ENCODE measurements at regions not wholly inside any gene's neighbourhood (a gene's known extent, or its start where the extent isn't known, plus 50 kb on each side); places are given as distances from the start of the nearest gene placed in this dataset.

- TF ChIP-seq, protein P1, sequence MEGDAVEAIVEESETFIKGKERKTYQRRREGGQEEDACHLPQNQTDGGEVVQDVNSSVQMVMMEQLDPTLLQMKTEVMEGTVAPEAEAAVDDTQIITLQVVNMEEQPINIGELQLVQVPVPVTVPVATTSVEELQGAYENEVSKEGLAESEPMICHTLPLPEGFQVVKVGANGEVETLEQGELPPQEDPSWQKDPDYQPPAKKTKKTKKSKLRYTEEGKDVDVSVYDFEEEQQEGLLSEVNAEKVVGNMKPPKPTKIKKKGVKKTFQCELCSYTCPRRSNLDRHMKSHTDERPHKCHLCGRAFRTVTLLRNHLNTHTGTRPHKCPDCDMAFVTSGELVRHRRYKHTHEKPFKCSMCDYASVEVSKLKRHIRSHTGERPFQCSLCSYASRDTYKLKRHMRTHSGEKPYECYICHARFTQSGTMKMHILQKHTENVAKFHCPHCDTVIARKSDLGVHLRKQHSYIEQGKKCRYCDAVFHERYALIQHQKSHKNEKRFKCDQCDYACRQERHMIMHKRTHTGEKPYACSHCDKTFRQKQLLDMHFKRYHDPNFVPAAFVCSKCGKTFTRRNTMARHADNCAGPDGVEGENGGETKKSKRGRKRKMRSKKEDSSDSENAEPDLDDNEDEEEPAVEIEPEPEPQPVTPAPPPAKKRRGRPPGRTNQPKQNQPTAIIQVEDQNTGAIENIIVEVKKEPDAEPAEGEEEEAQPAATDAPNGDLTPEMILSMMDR (IDR thresholded peaks at IDR 0.05; ENCODE audit: low read depth, low read length, missing control alignments) = no peak
- H3K4me3 ChIP-seq (replicated peaks; ENCODE audit: low read depth, low read length) = no peak overlapping the region
- DNase-seq (ENCODE audit: extremely low read depth, low read depth) = no peak
Observed at GRCh38 chr10:128612631-128613030, 486.4 kb upstream of the MKI67 start.

DNA sequence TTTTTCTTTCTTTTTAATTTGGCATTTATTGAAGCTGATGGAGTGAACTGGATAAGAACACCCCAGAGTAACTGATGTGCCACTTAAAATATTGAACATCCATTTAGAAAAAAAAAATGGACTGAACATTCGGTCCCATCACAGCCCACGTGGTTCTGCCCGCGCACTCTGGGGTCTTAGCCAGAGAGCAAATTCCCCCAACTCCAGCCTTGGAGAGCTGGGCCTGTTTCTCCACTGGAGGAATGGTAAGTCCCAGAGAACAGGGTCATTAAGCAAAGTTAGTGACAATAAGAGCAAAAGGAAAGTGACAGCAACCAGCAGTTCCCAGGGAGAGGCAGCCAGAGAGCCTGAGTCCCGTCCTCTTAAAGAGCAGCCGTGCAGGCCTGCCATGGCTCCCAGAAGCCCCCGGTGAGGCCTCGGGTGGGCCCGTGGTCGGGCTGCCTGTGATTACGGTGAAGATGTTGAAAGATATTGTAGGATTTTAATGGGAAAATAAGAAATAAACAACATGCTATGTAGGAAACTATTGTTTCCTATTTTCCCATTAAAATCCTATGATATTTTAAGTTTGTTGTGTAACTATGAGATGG is 487.9 kb upstream of the MKI67 start:
- no peak overlapping the region for H3K4me3 ChIP-seq (replicated peaks; ENCODE audit: low read depth, low read length)
- DNase-seq (ENCODE audit: extremely low read depth, low read depth) = no peak
- TF ChIP-seq, protein P1 (IDR thresholded peaks at IDR 0.05; ENCODE audit: low read depth, low read length, missing control alignments) = no peak

DNA sequence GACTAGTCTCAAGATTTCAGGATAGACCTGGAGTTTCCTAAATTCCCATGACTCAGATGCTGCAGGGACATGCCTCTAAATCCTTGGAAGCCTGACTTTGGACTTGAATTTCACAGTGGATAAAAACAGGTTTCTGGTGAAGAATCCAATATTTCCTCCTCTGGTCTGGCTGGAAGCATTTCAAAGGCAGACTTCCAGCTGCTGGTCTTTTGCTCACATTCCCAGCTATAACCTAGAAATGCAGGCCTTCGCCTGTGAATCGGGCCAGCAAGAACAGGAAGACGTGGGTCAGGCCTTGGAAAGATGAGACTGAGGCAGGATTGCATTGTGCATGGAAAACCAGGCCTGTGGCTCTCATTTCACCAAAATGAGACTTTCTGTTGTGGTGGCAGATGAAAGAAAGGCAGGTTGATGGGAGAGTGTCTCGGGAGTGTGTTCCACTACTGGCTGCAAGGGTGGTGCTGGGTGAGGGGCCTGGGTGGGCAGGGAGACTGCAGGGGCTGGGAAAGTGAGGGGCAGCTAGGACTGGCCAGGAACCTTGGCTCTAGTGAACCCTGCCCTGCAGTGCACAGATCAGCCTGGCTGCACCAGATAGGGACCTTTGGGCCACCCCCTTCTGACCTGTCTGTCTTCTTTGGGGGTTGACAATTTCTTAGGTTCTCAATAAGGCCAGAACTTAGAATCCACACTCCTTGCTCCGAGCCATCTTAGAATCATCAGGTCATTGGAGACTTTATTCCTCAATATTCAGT is 488.8 kb upstream of the MKI67 start:
- TF ChIP-seq, protein P1 (IDR thresholded peaks at IDR 0.05; ENCODE audit: low read depth, low read length, missing control alignments) = no peak
- H3K4me3 ChIP-seq (replicated peaks; ENCODE audit: low read depth, low read length) = no peak overlapping the region
- no peak for DNase-seq (ENCODE audit: extremely low read depth, low read depth)

GRCh38 chr10:128617532-128617931 is 491.3 kb upstream of the MKI67 start:
- DNase-seq (ENCODE audit: extremely low read depth, low read depth) = no peak
- no peak overlapping the region for H3K4me3 ChIP-seq (replicated peaks; ENCODE audit: low read depth, low read length)
- TF ChIP-seq, protein P1 (IDR thresholded peaks at IDR 0.05; ENCODE audit: low read depth, low read length, missing control alignments) = no peak

- H3K4me3 ChIP-seq (replicated peaks; ENCODE audit: low read depth, low read length) = no peak overlapping the region
- TF ChIP-seq, protein P1 (IDR thresholded peaks at IDR 0.05; ENCODE audit: low read depth, low read length, missing control alignments) = no peak
- no peak for DNase-seq (ENCODE audit: extremely low read depth, low read depth)
Observed at GRCh38 chr10:128622706-128623105, 496.5 kb upstream of the MKI67 start.

- DNase-seq (ENCODE audit: extremely low read depth, low read depth) = no peak
- TF ChIP-seq, protein P1 (IDR thresholded peaks at IDR 0.05; ENCODE audit: low read depth, low read length, missing control alignments) = no peak
- no peak overlapping the region for H3K4me3 ChIP-seq (replicated peaks; ENCODE audit: low read depth, low read length)
Observed at GRCh38 chr10:128623776-128624175, 497.6 kb upstream of the MKI67 start.

All from HFF-Myc (cell line).